GM12892 (cell line): ENCODE measurements at regions not wholly inside any gene's neighbourhood (a gene's known extent, or its start where the extent isn't known, plus 50 kb on each side); places are given as distances from the start of the nearest gene placed in this dataset.

Experiments used
- POLR2A ChIP-seq: IDR thresholded peaks from 2 replicates; pipeline ENCODE4 v1.6.1; 2011; ENCODE audit warnings: low read depth, low read length, control low read depth
- TAF1 ChIP-seq: IDR thresholded peaks from 2 replicates; pipeline ENCODE4 v1.6.1; 2011; ENCODE audit warnings: low read depth, mild to moderate bottlenecking, control low read depth, low read length, borderline replicate concordance

- TF ChIP-seq TAF1 (no peak), POLR2A (no peak)
Measured at GRCh38 chr3:137471558-137472204, 292.4 kb upstream of the SOX14 start.
